Activated gamma-delta T cell (primary cell): ENCODE measurements at regions not wholly inside any gene's neighbourhood (a gene's known extent, or its start where the extent isn't known, plus 50 kb on each side); places are given as distances from the start of the nearest gene placed in this dataset.
"Not testable (repeated sequence)": the region's sequence is repeated elsewhere in the genome, so short reads cannot be mapped to it uniquely, and the experiment has no call there.

ENCODE experiments used
- DNase-seq: peaks from one replicate; lab custom pipeline; 2025; lab: John Stamatoyannopoulos, UW

GRCh38 chr14:55767286-55767685 is 187.3 kb downstream of the KTN1 start:
- DNase-seq: no peak

GRCh38 chr14:55769877-55770276 is 189.9 kb downstream of the KTN1 start:
- DNase-seq: no peak

- no peak for DNase-seq
Measured at GRCh38 chr14:55771242-55771981, 191.4 kb downstream of the KTN1 start.

- DNase-seq: no peak
Measured at GRCh38 chr14:55772486-55772885, 192.5 kb downstream of the KTN1 start.

GRCh38 chr14:55773312-55773711 is 193.3 kb downstream of the KTN1 start:
- DNase-seq: no peak

GRCh38 chr14:55773984-55774545 is 194.1 kb downstream of the KTN1 start:
- DNase-seq: no peak

GRCh38 chr14:55777877-55778276 is 197.9 kb downstream of the KTN1 start:
- DNase-seq: no peak

GRCh38 chr14:55780156-55780946 is 200.3 kb downstream of the KTN1 start:
- DNase-seq: no peak

GRCh38 chr14:55781046-55781445 is 201.0 kb downstream of the KTN1 start:
- no peak for DNase-seq

- no peak for DNase-seq
Measured at GRCh38 chr14:55782166-55782565, 202.2 kb downstream of the KTN1 start.

GRCh38 chr14:55789406-55789805 is 209.4 kb downstream of the KTN1 start:
- DNase-seq: no peak

- no peak for DNase-seq
Measured at GRCh38 chr14:55794655-55795595, 214.9 kb downstream of the KTN1 start.

- not testable (repeated sequence) for DNase-seq
Measured at GRCh38 chr14:55796513-55796912, 216.5 kb downstream of the KTN1 start.

- no peak for DNase-seq
Measured at GRCh38 chr14:55798406-55798805, 218.4 kb downstream of the KTN1 start.

GRCh38 chr14:55799508-55800095 is 219.6 kb downstream of the KTN1 start:
- no peak for DNase-seq

GRCh38 chr14:55800156-55800785 is 220.3 kb downstream of the KTN1 start:
- DNase-seq: no peak

GRCh38 chr14:55801121-55801520 is 221.1 kb downstream of the KTN1 start:
- DNase-seq: no peak

- DNase-seq: no peak
Measured at GRCh38 chr14:55802986-55803872, 223.2 kb downstream of the KTN1 start.

GRCh38 chr14:55803873-55804553 is 224.0 kb downstream of the KTN1 start:
- no peak for DNase-seq
